Smooth muscle cell (in vitro differentiated cells): ENCODE measurements at regions not wholly inside any gene's neighbourhood (a gene's known extent, or its start where the extent isn't known, plus 50 kb on each side); places are given as distances from the start of the nearest gene placed in this dataset.

Source experiments
- DNase-seq: peaks from one replicate; lab custom pipeline; 2025; ENCODE audit not compliant: unreplicated experiment; lab: John Stamatoyannopoulos, UW
- H2AFZ ChIP-seq: fragments of 200-600 bp; sonication (generic); 2 replicates; pipeline ENCODE4 v1.6.0; 2016; ENCODE audit warnings: antibody characterized with exemption, low read depth, mild to moderate bottlenecking
- H3F3A ChIP-seq: fragments of 200-600 bp; sonication (generic); 2 replicates; pipeline ENCODE4 v1.6.0; 2017; ENCODE audit warnings: antibody characterized with exemption, low read depth
- H3K27ac ChIP-seq: fragments of 200-600 bp; sonication (generic); 2 replicates; pipeline ENCODE4 v1.5.1; 2016; ENCODE audit warnings: low read depth, mild to moderate bottlenecking
- H3K27me3 ChIP-seq: fragments of 200-600 bp; sonication (generic); 2 replicates; pipeline ENCODE4 v1.6.1; 2016; ENCODE audit warnings: low read depth, mild to moderate bottlenecking
- H3K36me3 ChIP-seq: fragments of 200-600 bp; sonication (generic); 2 replicates; pipeline ENCODE4 v1.5.1; 2016; ENCODE audit warnings: low read depth
- H3K4me1 ChIP-seq: fragments of 200-600 bp; sonication (generic); 2 replicates; pipeline ENCODE4 v1.5.1; 2016; ENCODE audit warnings: low read depth
- H3K4me2 ChIP-seq: fragments of 200-600 bp; sonication (generic); 2 replicates; pipeline ENCODE4 v1.6.0; 2016; ENCODE audit warnings: mild to moderate bottlenecking
- H3K4me3 ChIP-seq: fragments of 200-600 bp; sonication (generic); 2 replicates; pipeline ENCODE4 v1.5.1; 2016; ENCODE audit warnings: mild to moderate bottlenecking
- H3K79me2 ChIP-seq: fragments of 200-600 bp; sonication (generic); 2 replicates; pipeline ENCODE4 v1.6.0; 2016; ENCODE audit warnings: low read depth, mild to moderate bottlenecking
- H3K9ac ChIP-seq: fragments of 200-600 bp; sonication (generic); 2 replicates; pipeline ENCODE4 v1.6.0; 2016; ENCODE audit warnings: low read depth
- H3K9me3 ChIP-seq: fragments of 200-600 bp; sonication (generic); replicated peaks from 2 replicates; pipeline ENCODE4 v1.5.1; 2016; ENCODE audit warnings: low read depth
- H4K20me1 ChIP-seq: fragments of 200-600 bp; sonication (generic); 2 replicates; pipeline ENCODE4 v1.6.0; 2016; ENCODE audit warnings: low read depth
- CTCF ChIP-seq: fragments of 200-600 bp; sonication (generic); IDR thresholded peaks from 2 replicates; pipeline ENCODE4 v1.5.1; 2017; ENCODE audit warnings: borderline replicate concordance, mild to moderate bottlenecking, antibody characterized with exemption; ENCODE audit not compliant: insufficient read depth, poor library complexity, severe bottlenecking
- WGBS: methylation state at CpG from one replicate; pipeline ENCODE4 v1.1.7; 2016; ENCODE audit warnings: low lambda C conversion rate; 5-methylcytosine and 5-hydroxymethylcytosine counted together

DNA sequence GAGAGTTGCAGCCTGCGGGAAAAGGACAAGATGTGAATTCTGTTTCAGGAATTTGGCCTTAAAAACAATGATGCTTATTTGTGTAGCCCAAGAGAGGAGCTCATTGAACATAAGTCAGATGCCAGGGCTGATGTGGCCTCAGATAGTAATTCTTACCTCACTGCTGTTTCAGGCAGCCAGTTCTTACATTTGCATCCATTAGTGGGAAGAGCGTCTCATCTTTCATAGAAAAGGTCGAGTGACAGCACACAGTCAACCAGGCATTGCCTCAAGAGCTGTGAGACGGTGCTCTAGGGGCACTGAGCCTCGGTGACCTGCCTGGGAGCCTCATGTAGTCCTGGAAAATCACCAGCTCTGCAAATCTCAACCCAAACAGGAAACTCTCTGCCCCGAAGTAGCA lies 174.9 kb upstream of the FRG1 start:
- H3F3A ChIP-seq, result no peaks in the 10 kb centered on the region
- H3K79me2 ChIP-seq, result no peaks in the 10 kb centered on the region
- no peak overlapping the region for H3K4me2 ChIP-seq
- no peak overlapping the region for H3K9ac ChIP-seq
- H3K4me3 ChIP-seq, result no peak overlapping the region
- H3K4me1 ChIP-seq, result no peaks in the 10 kb centered on the region
- DNase-seq, result no peak
- H3K27ac ChIP-seq, result no peak overlapping the region
- no peaks in the 10 kb centered on the region for H3K27me3 ChIP-seq
- 63% methylated on average over 6 of the region's 6 CpGs for WGBS
- H4K20me1 ChIP-seq, result no peaks in the 10 kb centered on the region
- TF ChIP-seq CTCF, result no peak
- no peaks in the 10 kb centered on the region for H3K9me3 ChIP-seq
- H3K36me3 ChIP-seq, result no peaks in the 10 kb centered on the region
- no peak overlapping the region for H2AFZ ChIP-seq

- H3K36me3 ChIP-seq, result no peaks in the 10 kb centered on the region
- no peaks in the 10 kb centered on the region for H3F3A ChIP-seq
- WGBS, result 95% methylated on average over 4 of the region's 4 CpGs
Measured at GRCh38 chr4:189767941-189768340, 172.7 kb upstream of the FRG1 start.

DNA sequence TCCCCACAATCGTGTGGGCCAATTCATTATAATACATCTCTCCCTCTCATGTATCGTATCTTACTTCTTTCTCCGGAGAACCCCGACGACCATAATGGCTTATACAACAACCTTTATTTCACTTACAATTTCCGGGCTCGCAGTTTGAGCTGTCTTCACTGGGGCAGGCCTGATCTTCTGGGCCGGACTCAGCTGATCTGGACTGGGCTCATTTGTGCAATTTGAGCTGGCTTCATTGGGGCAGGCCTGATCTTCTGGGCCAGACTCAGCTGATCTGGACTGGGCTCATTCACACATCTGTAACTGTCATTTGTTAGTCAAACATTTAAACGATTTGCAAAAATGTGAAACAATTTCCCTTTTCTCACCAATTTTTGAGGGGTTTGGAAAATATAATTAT lies 171.5 kb upstream of the FRG1 start:
- no peak overlapping the region for H3K9ac ChIP-seq
- H3K27me3 ChIP-seq, result no peaks in the 10 kb centered on the region
- no peaks in the 10 kb centered on the region for H3K4me1 ChIP-seq
- H3K79me2 ChIP-seq, result no peaks in the 10 kb centered on the region
- DNase-seq, result no peak
- no peaks in the 10 kb centered on the region for H3K9me3 ChIP-seq
- H3K4me3 ChIP-seq, result no peak overlapping the region
- no peak overlapping the region for H3K27ac ChIP-seq
- no peak overlapping the region for H2AFZ ChIP-seq
- no peak overlapping the region for H3K4me2 ChIP-seq
- no peaks in the 10 kb centered on the region for H3F3A ChIP-seq
- H4K20me1 ChIP-seq, result no peaks in the 10 kb centered on the region
- H3K36me3 ChIP-seq, result no peaks in the 10 kb centered on the region
- WGBS, result 75% methylated on average over 9 of the region's 9 CpGs
- no peak for TF ChIP-seq CTCF

More at GRCh38 chr4:189767941-189768340, 172.7 kb upstream of the FRG1 start:
- Histone ChIP-seq H3K79me2 (no peaks in the 10 kb centered on the region), H3K27ac (no peak overlapping the region), H3K4me2 (no peak overlapping the region), H3K4me3 (no peak overlapping the region), H3K9ac (no peak overlapping the region), H2AFZ (no peak overlapping the region), H4K20me1 (no peaks in the 10 kb centered on the region), H3K27me3 (no peaks in the 10 kb centered on the region), H3K4me1 (no peaks in the 10 kb centered on the region), H3K9me3 (no peaks in the 10 kb centered on the region)
- DNase-seq, result no peak
- no peak for TF ChIP-seq CTCF

- no peaks in the 10 kb centered on the region for H3K9me3 ChIP-seq
- TF ChIP-seq CTCF, result no peak
- H3K36me3 ChIP-seq, result no peaks in the 10 kb centered on the region
- H3K27me3 ChIP-seq, result no peaks in the 10 kb centered on the region
- H3K4me3 ChIP-seq, result no peak overlapping the region
- H3F3A ChIP-seq, result no peaks in the 10 kb centered on the region
- no peak overlapping the region for H2AFZ ChIP-seq
- no peak overlapping the region for H3K4me2 ChIP-seq
- DNase-seq, result no peak
- WGBS, result 92% methylated on average over 11 of the region's 11 CpGs
- H4K20me1 ChIP-seq, result no peaks in the 10 kb centered on the region
- no peak overlapping the region for H3K27ac ChIP-seq
- no peaks in the 10 kb centered on the region for H3K79me2 ChIP-seq
- H3K4me1 ChIP-seq, result no peaks in the 10 kb centered on the region
- H3K9ac ChIP-seq, result no peak overlapping the region
Measured at GRCh38 chr4:189771696-189772361, 168.8 kb upstream of the FRG1 start.
